Esophagus muscularis mucosa (tissue), 4 donors: ENCODE measurements at regions not wholly inside any gene's neighbourhood (a gene's known extent, or its start where the extent isn't known, plus 50 kb on each side); places are given as distances from the start of the nearest gene placed in this dataset.
A peak's percentile ranks its signal among the peaks of the same experiment; 100 is the strongest.

Source experiments
- DNase-seq: peaks from one replicate; pipeline ENCODE4 v3.0.0-alpha.2; 2017; ENCODE audit errors: extremely low spot score
- H3K27ac ChIP-seq, 4 donors: fragments of 200-600 bp; sonication (generic); replicated peaks in 1 of 4; 1 replicate in 3 of 4; 2 replicates in 1 of 4; pipeline ENCODE4 v1.5.1; 2016 to 2019; ENCODE audit warnings: mild to moderate bottlenecking in 1 of 4
- H3K27me3 ChIP-seq, 4 donors: fragments of 200-600 bp; sonication (generic); one replicate each; pipeline versions ENCODE4 v1.5.1 to v1.6.0; 2016 to 2019
- H3K36me3 ChIP-seq, 4 donors: fragments of 200-600 bp; sonication (generic); one replicate each; pipeline ENCODE4 v1.5.1; 2016 to 2019
- H3K4me1 ChIP-seq, 4 donors: fragments of 200-600 bp; sonication (generic); one replicate each; pipeline ENCODE4 v1.5.1; 2016 to 2019
- H3K4me3 ChIP-seq, 4 donors: fragments of 200-600 bp; sonication (generic); 1 replicate in 2 of 4; 2 replicates in 2 of 4; pipeline ENCODE4 v1.5.1; 2016 to 2019; ENCODE audit warnings: mild to moderate bottlenecking in 4 of 4, moderate library complexity in 1 of 4
- H3K9me3 ChIP-seq, 4 donors: fragments of 200-600 bp; sonication (generic); 1 replicate in 3 of 4; 2 replicates in 1 of 4; pipeline ENCODE4 v1.5.1; 2016 to 2019
- CTCF ChIP-seq, 3 experiments: fragments of 200-600 bp in 2 of 3; fragments of 450-650 bp in 1 of 3; sonication (generic) in 2 of 3; IDR thresholded peaks; one replicate each; pipeline ENCODE4 v1.5.1; 2017 to 2019; ENCODE audit warnings: antibody characterized with exemption in 3 of 3, mild to moderate bottlenecking in 2 of 3, moderate library complexity in 1 of 3
- EP300 ChIP-seq: sonication (generic); formaldehyde crosslinking; IDR thresholded peaks from one replicate; pipeline ENCODE4 v1.6.1; 2017; ENCODE audit warnings: antibody characterized with exemption
- POLR2A ChIP-seq: fragments of 450-650 bp; IDR thresholded peaks from one replicate; pipeline ENCODE4 v1.6.1; 2017; ENCODE audit warnings: antibody characterized with exemption, moderate library complexity, mild to moderate bottlenecking, low read depth
- POLR2AphosphoS5 ChIP-seq, 2 donors: sonication (generic); formaldehyde crosslinking; IDR thresholded peaks; one replicate each; pipeline ENCODE4 v1.6.1; 2017; ENCODE audit warnings: antibody characterized with exemption in 2 of 2
- WGBS: methylation state at CpG from one replicate; pipeline ENCODE4 v1.1.5; 2018; 5-methylcytosine and 5-hydroxymethylcytosine counted together
- intact Hi-C: fragments of 100-400 bp; cut with DNase I; formaldehyde crosslinking; loops from one replicate; pipeline ENCODE4 v1.15.1; 2023

- DNase-seq: no peak
- Histone ChIP-seq H3K4me1 (peaks cover 42 to 57% (median 56%) of the 10 kb centered on the region in 4 donors), H3K9me3 (no peaks in the 10 kb centered on the region), H3K27me3 (no peaks in the 10 kb centered on the region), H3K27ac (peak overlapping the region; percentile 26 to 73 (median 50)), H3K4me3 (no peak overlapping the region), H3K36me3 (no peaks in the 10 kb centered on the region)
- WGBS: 42% methylated on average over 3 of the region's 3 CpGs
- intact Hi-C loops: no loop called here
- TF ChIP-seq CTCF (IDR thresholded peaks at IDR 0.05) (no peak), EP300 (no peak), POLR2A (no peak), POLR2AphosphoS5 (IDR thresholded peaks at IDR 0.05) (no peak)
These were observed 138.2 kb downstream of the PLCE1 start for GRCh38 chr10:94131885-94132284.

GRCh38 chr10:94133239-94133638 is 139.5 kb downstream of the PLCE1 start:
- H3K36me3 ChIP-seq: no peaks in the 10 kb centered on the region
- no peaks in the 10 kb centered on the region for H3K9me3 ChIP-seq
- no peaks in the 10 kb centered on the region for H3K27me3 ChIP-seq
- peaks cover 42 to 57% (median 56%) of the 10 kb centered on the region in 4 donors for H3K4me1 ChIP-seq
- intact Hi-C loops: no loop called here
- no peak overlapping the region for H3K4me3 ChIP-seq
- DNase-seq: no peak
- TF ChIP-seq POLR2A: no peak
- TF ChIP-seq POLR2AphosphoS5 (IDR thresholded peaks at IDR 0.05): peak; percentile 22 to 42
- TF ChIP-seq CTCF (IDR thresholded peaks at IDR 0.05): no peak
- no peak for TF ChIP-seq EP300
- H3K27ac ChIP-seq: peak overlapping the region in 3 of 4 donors; percentile 21 to 46 (median 27)

- Histone ChIP-seq H3K4me3 (no peak overlapping the region), H3K9me3 (no peaks in the 10 kb centered on the region), H3K27ac (no peak overlapping the region), H3K27me3 (no peaks in the 10 kb centered on the region), H3K4me1 (peaks cover 22 to 33% (median 25%) of the 10 kb centered on the region in 4 donors), H3K36me3 (no peaks in the 10 kb centered on the region)
- intact Hi-C loops: no loop called here
- DNase-seq: no peak
- TF ChIP-seq POLR2AphosphoS5 (IDR thresholded peaks at IDR 0.05) (no peak), CTCF (IDR thresholded peaks at IDR 0.05) (no peak), POLR2A (no peak), EP300 (no peak)
- WGBS: 86% methylated on average over 2 of the region's 2 CpGs
These were observed 144.0 kb downstream of the PLCE1 start for GRCh38 chr10:94137747-94138146.

GRCh38 chr10:94138391-94138790 is 144.7 kb downstream of the PLCE1 start:
- H3K36me3 ChIP-seq: no peaks in the 10 kb centered on the region
- intact Hi-C loops: no loop called here
- 83% methylated on average over 2 of the region's 2 CpGs for WGBS
- H3K9me3 ChIP-seq: no peaks in the 10 kb centered on the region
- H3K4me3 ChIP-seq: no peak overlapping the region
- peaks cover 16 to 27% (median 21%) of the 10 kb centered on the region in 4 donors for H3K4me1 ChIP-seq
- TF ChIP-seq EP300 (no peak), CTCF (IDR thresholded peaks at IDR 0.05) (no peak)
- no peak overlapping the region for H3K27ac ChIP-seq
- no peak for DNase-seq
- H3K27me3 ChIP-seq: no peaks in the 10 kb centered on the region

GRCh38 chr10:94143261-94143660 is 149.5 kb downstream of the PLCE1 start:
- no peak for TF ChIP-seq EP300
- no peak for TF ChIP-seq CTCF (IDR thresholded peaks at IDR 0.05)
- TF ChIP-seq POLR2A: no peak
- no peak for TF ChIP-seq POLR2AphosphoS5 (IDR thresholded peaks at IDR 0.05)
- Histone ChIP-seq H3K36me3 (no peaks in the 10 kb centered on the region), H3K9me3 (no peaks in the 10 kb centered on the region), H3K27me3 (no peaks in the 10 kb centered on the region), H3K4me1 (peaks cover 8 to 43% (median 31%) of the 10 kb centered on the region in 4 donors), H3K4me3 (no peak overlapping the region), H3K27ac (no peak overlapping the region)
- intact Hi-C loops: no loop called here
- no peak for DNase-seq
